A673 (cell line): ENCODE measurements at regions not wholly inside any gene's neighbourhood (a gene's known extent, or its start where the extent isn't known, plus 50 kb on each side); places are given as distances from the start of the nearest gene placed in this dataset.

Source experiments
- EZH2 ChIP-seq: fragments of 200-600 bp; sonication (generic); IDR thresholded peaks from 2 replicates; pipeline ENCODE4 v1.6.1; 2017; ENCODE audit warnings: borderline replicate concordance, low read depth, mild to moderate bottlenecking, mixed read lengths, antibody characterized with exemption, low read length; ENCODE audit not compliant: poor library complexity, severe bottlenecking
- TF ChIP-seq, protein P1 (sequence below): fragments of 300-800, 200-600 bp; sonication (generic); conservative IDR thresholded peaks from 2 replicates; pipeline ENCODE4 v1.5.1; 2017; ENCODE audit warnings: low read depth, mild to moderate bottlenecking, antibody characterized with exemption, low read length, moderate library complexity, mixed read lengths

DNA sequence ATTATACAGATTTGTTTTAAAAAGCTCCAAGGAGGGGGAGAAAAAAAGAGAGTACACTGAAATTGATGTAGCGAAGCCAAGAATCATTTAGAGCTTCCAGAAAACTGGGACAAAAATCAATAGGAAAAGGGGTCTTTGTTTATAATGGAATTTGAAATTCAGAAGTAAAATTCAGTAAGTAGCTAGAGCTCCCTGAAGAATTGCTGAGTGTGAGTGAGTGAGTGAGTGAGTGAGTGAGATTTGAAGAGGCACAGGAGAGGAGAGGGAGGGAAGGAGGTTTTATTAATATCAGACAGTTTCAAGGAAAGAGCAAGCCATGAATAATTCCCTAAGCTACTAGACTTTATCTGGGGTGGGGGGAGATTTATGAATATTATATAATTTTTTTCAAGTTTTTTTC is 60.7 kb upstream of the ARHGAP28 start:
- TF ChIP-seq, protein P1, sequence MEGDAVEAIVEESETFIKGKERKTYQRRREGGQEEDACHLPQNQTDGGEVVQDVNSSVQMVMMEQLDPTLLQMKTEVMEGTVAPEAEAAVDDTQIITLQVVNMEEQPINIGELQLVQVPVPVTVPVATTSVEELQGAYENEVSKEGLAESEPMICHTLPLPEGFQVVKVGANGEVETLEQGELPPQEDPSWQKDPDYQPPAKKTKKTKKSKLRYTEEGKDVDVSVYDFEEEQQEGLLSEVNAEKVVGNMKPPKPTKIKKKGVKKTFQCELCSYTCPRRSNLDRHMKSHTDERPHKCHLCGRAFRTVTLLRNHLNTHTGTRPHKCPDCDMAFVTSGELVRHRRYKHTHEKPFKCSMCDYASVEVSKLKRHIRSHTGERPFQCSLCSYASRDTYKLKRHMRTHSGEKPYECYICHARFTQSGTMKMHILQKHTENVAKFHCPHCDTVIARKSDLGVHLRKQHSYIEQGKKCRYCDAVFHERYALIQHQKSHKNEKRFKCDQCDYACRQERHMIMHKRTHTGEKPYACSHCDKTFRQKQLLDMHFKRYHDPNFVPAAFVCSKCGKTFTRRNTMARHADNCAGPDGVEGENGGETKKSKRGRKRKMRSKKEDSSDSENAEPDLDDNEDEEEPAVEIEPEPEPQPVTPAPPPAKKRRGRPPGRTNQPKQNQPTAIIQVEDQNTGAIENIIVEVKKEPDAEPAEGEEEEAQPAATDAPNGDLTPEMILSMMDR, result no peak
- TF ChIP-seq EZH2, result no peak
